Ammon's horn (tissue), 1 donor: ENCODE measurements at regions not wholly inside any gene's neighbourhood (a gene's known extent, or its start where the extent isn't known, plus 50 kb on each side); places are given as distances from the start of the nearest gene placed in this dataset.

Experiments
- DNase-seq: peaks from one replicate; pipeline ENCODE4 v3.0.0-alpha.2; 2016; ENCODE audit warnings: low spot score

DNA sequence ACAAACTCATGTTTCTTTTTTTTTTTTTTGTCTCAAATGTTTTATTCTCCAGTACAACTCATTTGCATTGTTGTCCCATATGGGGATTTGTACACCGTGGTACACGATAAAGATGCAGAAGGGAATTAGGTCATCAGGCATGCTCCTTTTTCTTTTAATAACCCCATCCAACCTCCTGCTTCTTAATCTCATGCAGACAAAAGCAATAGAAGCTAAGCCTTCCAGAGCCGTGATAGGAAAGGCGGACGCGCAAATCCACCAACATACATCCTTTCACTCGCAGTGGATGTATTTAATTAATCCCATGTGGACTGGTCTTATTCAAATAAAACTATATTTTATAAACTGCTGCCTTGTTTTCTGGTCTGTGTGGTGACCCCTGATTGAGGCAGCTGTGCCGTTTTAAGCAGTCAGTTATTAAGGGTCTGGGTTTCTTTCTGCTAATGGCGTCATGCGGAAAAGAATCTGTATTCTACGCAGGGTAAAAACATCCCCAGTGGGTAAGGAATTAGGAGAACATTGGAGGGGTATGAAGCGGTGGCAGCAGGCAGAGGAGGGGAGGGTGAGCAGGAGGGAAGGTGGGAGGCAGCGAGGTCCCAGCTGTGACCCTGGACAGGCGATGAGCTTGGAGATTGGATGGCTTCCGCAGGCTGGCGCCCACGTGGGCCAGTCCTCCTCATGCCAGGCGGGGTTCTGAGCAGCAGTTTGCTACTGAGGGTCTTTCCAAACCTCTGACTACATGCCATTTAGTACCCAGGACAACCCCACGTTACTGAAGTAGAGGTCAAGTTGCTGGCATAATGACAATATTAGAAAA is 172.8 kb downstream of the LINC00237 start:
- DNase-seq = no peak

- no peak for DNase-seq
Observed at GRCh38 chr20:20932156-20932555, 174.0 kb downstream of the LINC00237 start.

DNA sequence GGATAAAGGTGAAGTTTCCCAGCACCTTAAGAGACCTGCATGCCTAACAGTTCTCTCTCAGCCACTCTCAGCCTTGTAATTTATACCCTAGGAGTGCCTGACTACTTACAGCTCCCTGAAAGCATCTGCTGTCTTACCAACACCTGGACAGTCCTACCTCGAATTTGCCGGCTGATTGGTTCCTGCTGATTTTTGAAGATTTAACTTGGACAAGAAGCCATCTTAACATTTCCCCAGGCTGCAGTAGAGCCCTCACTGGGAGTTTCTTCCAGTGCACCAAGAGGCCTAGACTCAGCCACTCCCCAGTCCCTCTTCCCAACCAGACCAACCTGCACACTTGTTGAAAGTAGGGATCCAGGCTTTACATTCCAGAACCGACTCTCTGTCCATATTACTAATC is 174.5 kb downstream of the LINC00237 start:
- no peak for DNase-seq

GRCh38 chr20:20931024-20931423 is 175.1 kb downstream of the LINC00237 start:
- DNase-seq = no peak

DNA sequence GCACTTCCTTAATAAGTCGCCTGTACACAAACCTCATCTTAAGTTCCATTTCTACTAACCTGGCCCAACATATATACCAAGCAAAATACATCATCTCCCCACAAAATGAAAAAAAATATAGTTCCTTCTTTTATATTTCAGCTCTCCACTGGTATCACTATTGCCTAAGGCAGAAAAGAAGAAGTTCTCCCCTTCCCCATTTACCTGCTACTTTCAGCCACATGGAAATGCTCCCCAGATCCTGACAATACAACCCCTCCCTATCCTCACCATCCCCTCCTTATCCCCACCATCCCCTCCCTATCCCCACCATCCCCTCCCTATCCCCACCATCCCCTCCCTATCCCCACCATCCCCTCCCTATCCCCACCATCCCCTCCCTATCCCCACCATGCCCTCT is 175.7 kb downstream of the LINC00237 start:
- DNase-seq = no peak

- no peak for DNase-seq
Observed at GRCh38 chr20:20929341-20929740, 176.8 kb downstream of the LINC00237 start.

GRCh38 chr20:20926222-20926905 is 179.8 kb downstream of the LINC00237 start:
- no peak for DNase-seq

GRCh38 chr20:20920433-20920832 is 185.7 kb downstream of the LINC00237 start:
- DNase-seq = no peak

GRCh38 chr20:20915844-20916243 is 190.3 kb downstream of the LINC00237 start:
- DNase-seq = no peak

GRCh38 chr20:20904501-20904831 is 192.0 kb upstream of the RALGAPA2 start:
- DNase-seq = no peak

GRCh38 chr20:20903773-20904500 is 191.5 kb upstream of the RALGAPA2 start:
- no peak for DNase-seq

DNA sequence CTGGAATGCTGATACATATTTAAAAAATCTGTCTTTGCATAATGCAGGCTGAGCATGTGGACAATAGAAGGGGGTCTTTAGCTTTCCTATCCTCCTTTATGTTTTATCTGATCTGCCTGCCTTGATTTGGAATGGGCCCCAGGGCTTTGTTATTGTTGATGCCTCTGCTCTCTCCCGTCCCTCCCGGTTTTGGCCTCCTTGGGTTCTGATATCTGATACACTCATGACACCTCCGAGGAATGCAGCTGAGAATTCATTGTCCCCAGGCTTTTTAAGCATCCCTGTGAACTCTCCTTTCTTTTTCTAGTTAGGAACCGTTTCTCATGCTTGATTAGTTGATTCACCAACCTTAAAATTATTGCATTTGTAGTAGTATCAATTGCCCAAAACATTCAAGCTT is 185.5 kb upstream of the RALGAPA2 start:
- no peak for DNase-seq

DNA sequence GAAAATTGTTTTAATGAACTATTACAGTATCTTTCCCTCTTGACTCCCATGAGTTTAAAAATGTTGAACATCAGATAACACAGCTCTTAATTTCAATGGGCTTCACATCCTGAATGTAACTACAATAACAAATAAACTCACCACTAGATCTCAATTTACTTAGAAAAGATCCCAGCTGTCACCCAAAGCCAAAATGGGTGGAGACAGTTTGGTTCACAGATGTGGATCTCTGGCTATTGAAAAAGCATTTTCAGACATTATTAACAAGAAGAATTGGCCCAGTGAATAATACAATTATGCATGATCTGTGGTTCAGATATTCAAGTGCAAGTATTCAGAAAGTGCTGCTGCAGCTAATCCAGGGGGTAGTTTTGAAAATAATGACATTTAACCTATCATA is 184.7 kb upstream of the RALGAPA2 start:
- DNase-seq = no peak

DNA sequence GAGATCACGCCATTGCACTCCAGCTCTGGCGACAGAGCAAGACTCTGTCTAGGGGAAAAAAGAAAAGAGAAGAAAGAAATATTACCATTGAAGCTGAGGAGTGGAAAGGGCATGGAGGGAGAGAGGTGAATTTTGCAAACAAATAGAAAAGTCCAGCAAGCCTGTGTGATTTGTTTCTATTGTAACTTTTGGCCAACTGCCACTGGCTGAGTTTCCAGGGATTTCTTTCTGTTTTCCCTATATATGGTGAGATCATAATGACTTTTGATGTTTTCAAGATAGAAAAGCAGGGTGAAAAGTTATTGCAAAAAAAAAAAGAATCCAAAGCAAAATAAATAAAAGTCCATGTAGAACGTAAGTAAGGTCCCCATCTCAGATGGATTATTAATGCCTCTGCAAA is 184.2 kb upstream of the RALGAPA2 start:
- no peak for DNase-seq

DNA sequence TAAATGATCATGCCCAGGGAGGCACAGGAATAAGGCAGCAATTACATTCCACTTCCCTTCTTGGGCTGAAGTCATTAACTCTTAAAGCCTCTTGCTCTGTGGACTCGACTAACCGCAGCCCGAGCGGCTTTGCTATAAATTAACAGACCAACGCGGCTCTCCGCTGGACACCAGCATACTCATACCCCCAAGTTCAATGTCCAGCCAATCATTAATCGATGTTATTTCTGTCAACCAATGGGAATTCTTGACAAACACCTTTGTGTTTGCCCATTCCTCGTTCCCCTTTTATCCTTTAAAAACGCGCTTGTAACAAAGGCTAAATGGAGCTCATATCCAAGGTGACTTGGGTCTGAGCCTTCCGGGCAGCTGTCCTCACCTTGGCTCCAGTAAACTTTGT is 183.1 kb upstream of the RALGAPA2 start:
- no peak for DNase-seq

- peak; percentile 3 for DNase-seq
Observed at GRCh38 chr20:20894753-20895152, 182.3 kb upstream of the RALGAPA2 start.

- DNase-seq = no peak
Observed at GRCh38 chr20:20894280-20894679, 181.8 kb upstream of the RALGAPA2 start.

GRCh38 chr20:20892328-20892727 is 179.9 kb upstream of the RALGAPA2 start:
- DNase-seq = no peak

- no peak for DNase-seq
Observed at GRCh38 chr20:20890751-20891150, 178.3 kb upstream of the RALGAPA2 start.

- no peak for DNase-seq
Observed at GRCh38 chr20:20888936-20889335, 176.5 kb upstream of the RALGAPA2 start.

GRCh38 chr20:20888266-20888656 is 175.8 kb upstream of the RALGAPA2 start:
- DNase-seq = no peak

- no peak for DNase-seq
Observed at GRCh38 chr20:20887593-20888265, 175.3 kb upstream of the RALGAPA2 start.

GRCh38 chr20:20881808-20882207 is 169.4 kb upstream of the RALGAPA2 start:
- no peak for DNase-seq
